Glomerular visceral epithelial cell (primary cell): ENCODE measurements at regions not wholly inside any gene's neighbourhood (a gene's known extent, or its start where the extent isn't known, plus 50 kb on each side); places are given as distances from the start of the nearest gene placed in this dataset.

ENCODE experiments used
- DNase-seq: peaks from one replicate; pipeline ENCODE4 v3.0.0-alpha.2; 2016; ENCODE audit errors: extremely low spot score

- no peak for DNase-seq
Measured at GRCh38 chr11:70675697-70676374, 277.5 kb downstream of the CTTN start.

GRCh38 chr11:70677232-70677916, 279.0 kb downstream of the CTTN start:
- DNase-seq = no peak

GRCh38 chr11:70678931-70679900, 280.9 kb downstream of the CTTN start:
- DNase-seq = no peak

GRCh38 chr11:70680781-70681281, 282.5 kb downstream of the CTTN start:
- DNase-seq = no peak

- DNase-seq = no peak
Measured at GRCh38 chr11:70682056-70682455, 283.7 kb downstream of the CTTN start.

- DNase-seq = no peak
Measured at GRCh38 chr11:70682760-70683159, 284.4 kb downstream of the CTTN start.

- DNase-seq = no peak
Measured at GRCh38 chr11:70687716-70688115, 289.4 kb downstream of the CTTN start.

GRCh38 chr11:70688142-70688541, 289.8 kb downstream of the CTTN start:
- DNase-seq = no peak

- no peak for DNase-seq
Measured at GRCh38 chr11:70689764-70690163, 291.4 kb downstream of the CTTN start.

GRCh38 chr11:70692131-70692530, 293.8 kb downstream of the CTTN start:
- DNase-seq = no peak

- DNase-seq = no peak
Measured at GRCh38 chr11:70694371-70694770, 296.0 kb downstream of the CTTN start.

- no peak for DNase-seq
Measured at GRCh38 chr11:70695086-70695960, 297.0 kb downstream of the CTTN start.

- no peak for DNase-seq
Measured at GRCh38 chr11:70696076-70696475, 297.7 kb downstream of the CTTN start.

GRCh38 chr11:70696564-70696963, 298.2 kb downstream of the CTTN start:
- no peak for DNase-seq

- DNase-seq = no peak
Measured at GRCh38 chr11:70697701-70698100, 299.4 kb downstream of the CTTN start.

GRCh38 chr11:70698871-70699270, 300.5 kb downstream of the CTTN start:
- no peak for DNase-seq

GRCh38 chr11:70699294-70700221, 301.2 kb downstream of the CTTN start:
- no peak for DNase-seq

- DNase-seq = no peak
Measured at GRCh38 chr11:70700453-70700852, 302.1 kb downstream of the CTTN start.

GRCh38 chr11:70700871-70701270, 302.5 kb downstream of the CTTN start:
- no peak for DNase-seq

- DNase-seq = no peak
Measured at GRCh38 chr11:70702040-70702648, 303.8 kb downstream of the CTTN start.
